ENCODE measurements at regions not wholly inside any gene's neighbourhood (a gene's known extent, or its start where the extent isn't known, plus 50 kb on each side); places are given as distances from the start of the nearest gene placed in this dataset.
A peak's percentile ranks its signal among the peaks of the same experiment; 100 is the strongest.

DNA sequence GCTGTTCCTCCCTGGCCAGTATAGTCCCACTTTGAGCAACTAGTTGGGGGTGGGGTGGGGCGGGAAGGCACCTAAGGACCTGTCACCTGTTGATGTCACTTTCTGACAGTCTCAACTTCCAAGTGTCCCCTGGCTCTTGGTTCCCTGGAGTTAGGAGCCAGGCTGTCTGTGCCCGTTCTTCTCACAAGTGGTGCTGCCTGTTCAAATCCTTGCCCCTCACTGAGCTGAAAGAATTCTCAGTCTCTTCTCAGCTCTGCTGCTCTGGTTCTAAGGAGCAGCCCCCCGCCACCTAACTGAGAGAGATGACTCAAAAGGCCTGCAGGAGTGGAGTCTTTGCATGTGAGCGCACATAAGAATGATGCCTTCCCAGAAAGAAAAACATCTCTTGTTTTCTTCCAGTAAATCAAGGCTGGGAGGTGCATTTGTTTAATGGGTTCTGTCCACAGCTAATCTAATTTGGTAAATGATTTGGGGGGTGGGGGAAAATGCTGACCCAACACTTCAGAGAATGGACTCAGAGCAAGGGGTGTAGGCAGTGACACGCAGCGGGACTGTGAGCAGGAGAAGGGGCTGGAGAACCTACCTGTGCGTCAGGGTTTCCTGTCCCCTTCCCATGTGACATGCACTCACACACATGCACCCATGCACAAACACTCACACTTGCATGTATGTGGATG is 78.2 kb upstream of the NLRP1 start:
- Histone ChIP-seq H3K27ac (replicated peaks) (no peak overlapping the region), H3K4me3 (replicated peaks; ENCODE audit: insufficient read depth, low read length) (no peak overlapping the region), H3K27me3 (ENCODE audit: insufficient read depth, poor library complexity, severe bottlenecking) (no peaks in the 10 kb centered on the region)
- DNase-seq (ENCODE audit: low read depth in 1 of 2, low spot score in 1 of 2), result no peak
- TF ChIP-seq, protein P1, sequence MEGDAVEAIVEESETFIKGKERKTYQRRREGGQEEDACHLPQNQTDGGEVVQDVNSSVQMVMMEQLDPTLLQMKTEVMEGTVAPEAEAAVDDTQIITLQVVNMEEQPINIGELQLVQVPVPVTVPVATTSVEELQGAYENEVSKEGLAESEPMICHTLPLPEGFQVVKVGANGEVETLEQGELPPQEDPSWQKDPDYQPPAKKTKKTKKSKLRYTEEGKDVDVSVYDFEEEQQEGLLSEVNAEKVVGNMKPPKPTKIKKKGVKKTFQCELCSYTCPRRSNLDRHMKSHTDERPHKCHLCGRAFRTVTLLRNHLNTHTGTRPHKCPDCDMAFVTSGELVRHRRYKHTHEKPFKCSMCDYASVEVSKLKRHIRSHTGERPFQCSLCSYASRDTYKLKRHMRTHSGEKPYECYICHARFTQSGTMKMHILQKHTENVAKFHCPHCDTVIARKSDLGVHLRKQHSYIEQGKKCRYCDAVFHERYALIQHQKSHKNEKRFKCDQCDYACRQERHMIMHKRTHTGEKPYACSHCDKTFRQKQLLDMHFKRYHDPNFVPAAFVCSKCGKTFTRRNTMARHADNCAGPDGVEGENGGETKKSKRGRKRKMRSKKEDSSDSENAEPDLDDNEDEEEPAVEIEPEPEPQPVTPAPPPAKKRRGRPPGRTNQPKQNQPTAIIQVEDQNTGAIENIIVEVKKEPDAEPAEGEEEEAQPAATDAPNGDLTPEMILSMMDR (IDR thresholded peaks at IDR 0.05; ENCODE audit: insufficient read depth, low read length), result no peak
- no peak for TF ChIP-seq POLR2AphosphoS5 (IDR thresholded peaks at IDR 0.05; ENCODE audit: low read depth)
- TF ChIP-seq, protein P2, sequence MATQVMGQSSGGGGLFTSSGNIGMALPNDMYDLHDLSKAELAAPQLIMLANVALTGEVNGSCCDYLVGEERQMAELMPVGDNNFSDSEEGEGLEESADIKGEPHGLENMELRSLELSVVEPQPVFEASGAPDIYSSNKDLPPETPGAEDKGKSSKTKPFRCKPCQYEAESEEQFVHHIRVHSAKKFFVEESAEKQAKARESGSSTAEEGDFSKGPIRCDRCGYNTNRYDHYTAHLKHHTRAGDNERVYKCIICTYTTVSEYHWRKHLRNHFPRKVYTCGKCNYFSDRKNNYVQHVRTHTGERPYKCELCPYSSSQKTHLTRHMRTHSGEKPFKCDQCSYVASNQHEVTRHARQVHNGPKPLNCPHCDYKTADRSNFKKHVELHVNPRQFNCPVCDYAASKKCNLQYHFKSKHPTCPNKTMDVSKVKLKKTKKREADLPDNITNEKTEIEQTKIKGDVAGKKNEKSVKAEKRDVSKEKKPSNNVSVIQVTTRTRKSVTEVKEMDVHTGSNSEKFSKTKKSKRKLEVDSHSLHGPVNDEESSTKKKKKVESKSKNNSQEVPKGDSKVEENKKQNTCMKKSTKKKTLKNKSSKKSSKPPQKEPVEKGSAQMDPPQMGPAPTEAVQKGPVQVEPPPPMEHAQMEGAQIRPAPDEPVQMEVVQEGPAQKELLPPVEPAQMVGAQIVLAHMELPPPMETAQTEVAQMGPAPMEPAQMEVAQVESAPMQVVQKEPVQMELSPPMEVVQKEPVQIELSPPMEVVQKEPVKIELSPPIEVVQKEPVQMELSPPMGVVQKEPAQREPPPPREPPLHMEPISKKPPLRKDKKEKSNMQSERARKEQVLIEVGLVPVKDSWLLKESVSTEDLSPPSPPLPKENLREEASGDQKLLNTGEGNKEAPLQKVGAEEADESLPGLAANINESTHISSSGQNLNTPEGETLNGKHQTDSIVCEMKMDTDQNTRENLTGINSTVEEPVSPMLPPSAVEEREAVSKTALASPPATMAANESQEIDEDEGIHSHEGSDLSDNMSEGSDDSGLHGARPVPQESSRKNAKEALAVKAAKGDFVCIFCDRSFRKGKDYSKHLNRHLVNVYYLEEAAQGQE (IDR thresholded peaks at IDR 0.05; ENCODE audit: insufficient replicate concordance, low read depth), result no peak
- TF ChIP-seq SPI1 (IDR thresholded peaks at IDR 0.05; ENCODE audit: borderline replicate concordance, low read depth), result no peak
- no peak for TF ChIP-seq GABPA (IDR thresholded peaks at IDR 0.05; ENCODE audit: low read depth)

DNA sequence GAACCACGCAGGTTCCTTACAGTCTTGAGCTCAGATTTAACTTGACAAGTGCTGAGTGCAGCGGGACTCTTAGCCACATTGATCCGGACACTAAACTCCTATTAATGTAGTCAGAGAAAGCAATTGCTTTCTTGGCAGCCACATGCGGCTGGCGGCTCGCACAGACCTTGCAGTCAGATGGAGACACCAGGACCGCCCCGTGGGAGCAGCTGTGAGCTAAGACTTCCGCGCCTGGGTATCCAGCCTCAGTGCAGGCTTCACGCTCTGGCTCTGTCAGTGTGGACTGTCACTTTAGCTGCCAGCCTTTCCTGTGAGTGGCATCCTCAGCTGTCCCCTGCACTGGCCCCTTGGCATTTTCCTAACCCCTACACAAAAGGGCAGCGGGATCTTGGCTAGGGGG is 80.9 kb upstream of the NLRP1 start:
- Histone ChIP-seq H3K4me3 (replicated peaks; ENCODE audit: insufficient read depth, low read length) (no peak overlapping the region), H3K27me3 (ENCODE audit: insufficient read depth, poor library complexity, severe bottlenecking) (no peaks in the 10 kb centered on the region), H3K27ac (replicated peaks) (no peak overlapping the region)
- DNase-seq (ENCODE audit: low read depth in 1 of 2, low spot score in 1 of 2), result no peak
- no peak for TF ChIP-seq POLR2AphosphoS5 (IDR thresholded peaks at IDR 0.05; ENCODE audit: low read depth)
- TF ChIP-seq, protein P1 (IDR thresholded peaks at IDR 0.05; ENCODE audit: insufficient read depth, low read length), result no peak
- no peak for TF ChIP-seq GABPA (IDR thresholded peaks at IDR 0.05; ENCODE audit: low read depth)
- TF ChIP-seq, protein P2 (IDR thresholded peaks at IDR 0.05; ENCODE audit: insufficient replicate concordance, low read depth), result no peak
- TF ChIP-seq SPI1 (IDR thresholded peaks at IDR 0.05; ENCODE audit: borderline replicate concordance, low read depth), result no peak

DNA sequence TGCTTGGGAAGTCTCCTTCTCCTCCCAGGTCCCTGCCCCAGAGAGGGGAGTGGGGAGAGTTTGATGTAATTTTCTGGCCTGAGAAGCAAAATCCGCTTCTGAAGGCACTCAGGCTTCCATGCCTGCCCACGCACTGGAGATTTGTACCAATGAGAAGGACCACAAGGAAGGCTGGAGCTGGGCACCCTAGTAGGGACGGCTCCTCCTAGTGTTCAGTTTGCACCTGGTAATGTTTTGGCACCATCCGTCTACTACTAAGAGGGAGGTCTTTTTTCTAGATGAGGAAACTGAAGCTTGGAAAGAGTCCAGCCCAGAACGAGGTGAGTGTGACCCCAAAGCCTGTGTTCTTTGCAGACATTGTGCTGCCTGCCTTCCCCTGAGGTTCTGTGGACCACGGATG is 83.6 kb upstream of the NLRP1 start:
- DNase-seq (ENCODE audit: low read depth in 1 of 2, low spot score in 1 of 2), result peak in 1 of 2 experiments; percentile 0
- TF ChIP-seq POLR2AphosphoS5 (IDR thresholded peaks at IDR 0.05; ENCODE audit: low read depth) (no peak), GABPA (IDR thresholded peaks at IDR 0.05; ENCODE audit: low read depth) (no peak), SPI1 (IDR thresholded peaks at IDR 0.05; ENCODE audit: borderline replicate concordance, low read depth) (no peak)
- TF ChIP-seq, protein P1 (IDR thresholded peaks at IDR 0.05; ENCODE audit: insufficient read depth, low read length), result no peak
- TF ChIP-seq, protein P2 (IDR thresholded peaks at IDR 0.05; ENCODE audit: insufficient replicate concordance, low read depth), result no peak
- H3K27me3 ChIP-seq (ENCODE audit: insufficient read depth, poor library complexity, severe bottlenecking), result no peaks in the 10 kb centered on the region

More for the DNA sequence above, 83.6 kb upstream of the NLRP1 start:
- H3K4me3 ChIP-seq (replicated peaks; ENCODE audit: insufficient read depth, low read length), result no peak overlapping the region
- H3K27ac ChIP-seq (replicated peaks), result no peak overlapping the region

All from HL-60 (cell line).